Esophagus squamous epithelium (tissue), 4 donors: ENCODE measurements at regions not wholly inside any gene's neighbourhood (a gene's known extent, or its start where the extent isn't known, plus 50 kb on each side); places are given as distances from the start of the nearest gene placed in this dataset.

ENCODE experiments used
- POLR2A ChIP-seq, 4 donors: fragments of 450-650 bp; IDR thresholded peaks; one replicate each; pipeline ENCODE4 v1.6.1; 2017; ENCODE audit warnings: antibody characterized with exemption in 4 of 4, mild to moderate bottlenecking in 4 of 4, moderate library complexity in 3 of 4
- TF ChIP-seq, protein P1 (sequence below), 6 experiments: fragments of 450-650 bp in 4 of 6; fragments of 200-600 bp in 2 of 6; sonication (generic) in 2 of 6; IDR thresholded peaks; one replicate each; pipeline ENCODE4 v1.5.1; 2016 to 2019; ENCODE audit warnings: antibody characterized with exemption in 6 of 6, mild to moderate bottlenecking in 4 of 6, moderate library complexity in 4 of 6

DNA sequence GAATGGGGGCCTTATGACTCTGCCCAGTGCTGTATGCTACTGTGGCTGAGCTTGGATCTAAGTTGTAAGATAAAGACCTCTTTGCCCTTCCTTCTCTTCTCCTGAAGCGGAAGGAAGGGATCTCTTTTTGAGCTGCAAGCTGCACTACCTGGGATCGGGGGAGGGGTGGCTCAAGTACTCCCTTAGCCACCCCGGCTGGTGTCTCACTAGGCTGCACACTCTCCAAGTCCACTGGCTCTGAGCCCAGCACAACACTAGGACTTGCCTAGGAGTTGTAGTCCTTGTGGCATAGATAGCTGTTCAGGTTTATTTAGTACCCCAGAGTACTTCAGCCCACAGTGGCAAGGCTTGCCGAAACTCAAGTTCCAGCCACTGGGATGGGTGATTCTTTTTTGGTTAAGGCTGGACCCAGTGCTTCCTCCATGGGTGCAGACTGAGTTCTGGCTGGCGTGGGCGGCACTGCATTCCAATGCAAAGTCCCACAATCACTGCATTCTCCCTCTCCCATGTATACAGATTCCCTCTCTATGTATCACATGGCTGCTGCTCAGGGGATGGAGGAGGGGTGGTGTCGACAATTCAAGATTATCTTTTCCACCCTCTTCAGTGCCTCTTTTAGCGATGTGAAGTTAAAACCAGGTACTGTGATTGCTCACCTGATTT lies 76.2 kb upstream of the SLC25A13 start:
- TF ChIP-seq, protein P1, sequence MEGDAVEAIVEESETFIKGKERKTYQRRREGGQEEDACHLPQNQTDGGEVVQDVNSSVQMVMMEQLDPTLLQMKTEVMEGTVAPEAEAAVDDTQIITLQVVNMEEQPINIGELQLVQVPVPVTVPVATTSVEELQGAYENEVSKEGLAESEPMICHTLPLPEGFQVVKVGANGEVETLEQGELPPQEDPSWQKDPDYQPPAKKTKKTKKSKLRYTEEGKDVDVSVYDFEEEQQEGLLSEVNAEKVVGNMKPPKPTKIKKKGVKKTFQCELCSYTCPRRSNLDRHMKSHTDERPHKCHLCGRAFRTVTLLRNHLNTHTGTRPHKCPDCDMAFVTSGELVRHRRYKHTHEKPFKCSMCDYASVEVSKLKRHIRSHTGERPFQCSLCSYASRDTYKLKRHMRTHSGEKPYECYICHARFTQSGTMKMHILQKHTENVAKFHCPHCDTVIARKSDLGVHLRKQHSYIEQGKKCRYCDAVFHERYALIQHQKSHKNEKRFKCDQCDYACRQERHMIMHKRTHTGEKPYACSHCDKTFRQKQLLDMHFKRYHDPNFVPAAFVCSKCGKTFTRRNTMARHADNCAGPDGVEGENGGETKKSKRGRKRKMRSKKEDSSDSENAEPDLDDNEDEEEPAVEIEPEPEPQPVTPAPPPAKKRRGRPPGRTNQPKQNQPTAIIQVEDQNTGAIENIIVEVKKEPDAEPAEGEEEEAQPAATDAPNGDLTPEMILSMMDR (IDR thresholded peaks at IDR 0.05) = no peak
- TF ChIP-seq POLR2A (IDR thresholded peaks at IDR 0.05) = no peak
